NCI-H82 (cell line): ENCODE measurements at regions not wholly inside any gene's neighbourhood (a gene's known extent, or its start where the extent isn't known, plus 50 kb on each side); places are given as distances from the start of the nearest gene placed in this dataset.
A peak's percentile ranks its signal among the peaks of the same experiment; 100 is the strongest.

Experiments used
- DNase-seq: peaks from one replicate; lab custom pipeline; 2025; lab: John Stamatoyannopoulos, UW

DNA sequence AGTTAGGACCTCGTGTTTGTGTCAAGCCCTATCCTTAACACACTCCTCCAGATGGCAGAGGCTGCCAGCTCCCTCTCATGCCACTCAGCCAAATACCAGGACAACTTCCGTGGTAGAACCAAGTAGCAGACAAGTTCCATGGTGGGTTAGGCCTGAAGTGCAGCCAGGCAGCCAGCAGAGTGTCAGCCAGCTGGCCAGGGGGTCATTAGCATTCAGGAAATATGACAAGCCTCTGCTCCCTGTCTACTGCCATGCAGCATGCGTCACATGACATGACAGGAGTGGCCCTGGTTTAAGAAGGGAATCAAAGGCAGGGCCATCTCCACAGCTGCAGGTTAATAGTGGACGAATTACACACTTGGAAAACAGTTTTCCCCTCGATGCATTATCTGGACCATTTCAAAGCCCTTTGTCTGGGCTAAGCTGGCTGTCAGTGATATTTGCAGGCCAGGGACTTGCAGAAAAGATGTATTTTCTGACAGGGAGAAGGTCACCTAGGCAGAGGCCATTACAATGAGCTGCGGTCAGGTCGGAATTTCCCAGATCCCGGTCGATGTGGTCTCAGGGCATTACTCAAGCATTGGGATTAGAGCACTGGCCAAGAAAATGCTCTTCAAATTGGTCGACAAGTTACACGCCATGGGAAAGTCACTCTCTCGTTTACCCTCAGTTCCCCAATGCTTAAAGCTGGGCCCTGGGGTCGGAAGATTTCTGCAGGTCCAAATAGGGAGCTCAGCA is 461.7 kb upstream of the CADM1 start:
- peak; percentile 31 for DNase-seq

DNA sequence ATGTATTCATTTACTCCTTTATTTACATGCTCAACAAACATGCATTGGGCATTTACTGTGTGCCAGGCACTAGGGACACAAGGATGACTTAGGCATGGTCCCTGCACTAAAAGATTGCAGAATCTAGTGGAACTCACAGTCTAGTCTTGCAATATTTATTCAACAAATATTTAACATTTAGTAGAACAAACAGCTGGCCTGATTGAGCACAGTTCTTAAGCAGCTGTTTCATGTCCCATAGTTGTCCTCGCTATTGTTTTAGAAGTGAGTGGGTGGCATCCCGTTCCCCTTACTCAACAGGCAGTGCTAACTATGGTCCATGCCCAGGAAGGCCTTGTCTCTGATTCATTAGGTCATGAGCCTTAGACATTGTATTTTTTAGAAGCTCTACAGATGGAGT is 459.9 kb upstream of the CADM1 start:
- no peak for DNase-seq

DNA sequence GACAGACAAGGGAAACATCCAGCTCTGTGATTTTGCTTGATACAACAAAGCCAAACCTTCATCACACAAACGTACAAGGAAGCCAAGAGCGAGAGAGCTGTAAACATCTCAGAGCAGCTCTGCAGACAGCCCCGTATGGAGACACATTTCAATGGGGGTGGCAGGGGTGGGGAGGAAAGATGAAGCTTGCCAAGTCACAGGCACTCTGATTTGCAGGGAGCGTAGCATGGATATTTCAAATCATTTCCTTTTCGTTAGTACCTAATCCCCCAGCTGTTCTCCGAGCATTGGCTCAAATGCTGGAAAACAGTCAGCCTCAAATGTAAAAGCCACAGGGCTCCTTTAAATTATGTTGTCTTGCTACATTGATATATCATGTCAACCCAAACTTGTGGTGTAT is 458.9 kb upstream of the CADM1 start:
- DNase-seq: peak; percentile 69

- DNase-seq: peak; percentile 92
These were observed 457.2 kb upstream of the CADM1 start for GRCh38 chr11:115961159-115962003.

DNA sequence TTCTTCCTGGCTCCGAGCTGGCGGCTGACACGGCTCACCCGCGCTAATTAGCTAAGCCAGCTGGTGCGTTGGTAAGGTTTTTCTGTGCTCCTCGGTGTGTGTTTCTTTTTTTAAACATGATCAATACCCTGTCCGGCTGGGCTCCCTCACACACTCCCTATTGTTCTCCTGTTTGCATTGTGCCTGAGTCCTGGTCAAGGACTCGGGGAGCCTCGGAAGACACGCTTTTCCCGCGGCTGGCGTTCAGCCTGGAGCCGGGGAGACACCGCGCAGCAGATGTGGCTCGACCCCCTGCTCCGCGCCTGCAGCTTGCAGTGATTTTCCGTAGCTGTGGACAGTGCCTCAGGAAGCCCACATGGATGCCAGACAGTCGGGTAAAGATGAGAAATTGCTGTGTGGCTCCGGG is 454.9 kb upstream of the CADM1 start:
- peak; percentile 88 for DNase-seq

DNA sequence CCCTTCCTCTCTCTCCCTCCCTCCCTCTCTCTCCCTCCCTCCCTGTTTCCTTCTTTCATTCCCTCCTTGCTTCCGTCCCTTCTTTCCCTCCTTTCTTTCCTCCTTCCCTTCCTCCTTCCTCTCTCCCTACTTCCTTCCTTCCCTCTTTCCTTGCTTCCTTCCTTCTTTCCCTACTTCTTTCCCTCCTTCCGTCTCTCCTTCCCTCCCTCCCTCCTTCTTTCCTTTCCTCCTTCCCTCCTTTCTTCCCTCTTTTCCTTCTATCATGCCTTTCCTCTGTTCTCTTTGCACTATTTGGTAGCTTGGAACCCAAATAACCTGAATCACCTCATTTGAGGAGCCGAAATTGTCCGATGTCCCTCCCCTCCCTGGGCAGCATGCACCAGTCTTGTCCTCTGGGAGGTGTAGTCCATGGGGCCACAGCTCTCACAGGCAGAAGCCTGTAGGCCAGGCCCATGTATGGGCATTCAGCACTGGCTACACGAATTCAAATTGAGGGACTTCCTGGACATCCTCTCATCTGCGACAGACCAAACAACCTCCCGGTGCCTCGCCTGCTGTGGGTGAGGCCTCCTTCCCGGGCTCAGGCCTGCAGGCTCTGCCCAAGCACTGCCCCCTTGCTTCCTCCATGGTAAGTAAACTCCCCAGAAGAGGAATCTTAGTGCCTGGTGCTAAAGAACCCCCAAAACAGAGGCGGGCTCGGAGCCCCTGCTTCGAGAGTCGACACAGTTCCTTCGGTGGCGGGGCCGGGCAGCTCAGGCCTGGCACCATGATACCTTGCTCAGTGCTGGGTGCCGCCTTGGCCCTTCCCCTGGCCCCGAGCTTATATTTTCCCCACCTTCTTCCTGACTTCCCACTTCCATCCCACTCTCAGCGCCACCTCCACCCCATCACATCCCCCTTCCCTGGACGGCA is 454.1 kb upstream of the CADM1 start:
- DNase-seq: peak; percentile 73

- DNase-seq: no peak
These were observed 451.6 kb upstream of the CADM1 start for GRCh38 chr11:115955803-115956202.

GRCh38 chr11:115950660-115951059 is 446.4 kb upstream of the CADM1 start:
- DNase-seq: no peak

GRCh38 chr11:115944596-115944995 is 440.4 kb upstream of the CADM1 start:
- no peak for DNase-seq

DNA sequence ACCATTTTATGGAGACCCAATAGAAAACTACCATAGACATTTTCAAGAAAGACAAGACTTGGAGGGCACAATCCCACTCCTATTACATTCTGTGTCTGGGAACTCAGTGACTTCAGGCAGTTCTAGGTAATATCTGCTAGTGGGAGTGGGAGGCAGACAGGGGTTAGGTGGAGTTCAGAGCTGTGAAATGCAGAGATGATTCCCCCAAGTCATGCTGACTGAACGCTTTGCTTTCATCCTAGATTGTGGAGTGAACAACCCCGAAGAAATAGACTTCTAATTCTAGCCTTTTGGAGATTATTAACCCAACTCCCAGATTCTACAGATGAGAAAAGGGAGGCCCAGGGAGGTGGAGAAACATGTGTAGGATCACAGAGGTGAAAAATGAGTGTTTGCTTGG is 437.8 kb upstream of the CADM1 start:
- DNase-seq: no peak

GRCh38 chr11:115941481-115941993 is 437.3 kb upstream of the CADM1 start:
- no peak for DNase-seq

DNA sequence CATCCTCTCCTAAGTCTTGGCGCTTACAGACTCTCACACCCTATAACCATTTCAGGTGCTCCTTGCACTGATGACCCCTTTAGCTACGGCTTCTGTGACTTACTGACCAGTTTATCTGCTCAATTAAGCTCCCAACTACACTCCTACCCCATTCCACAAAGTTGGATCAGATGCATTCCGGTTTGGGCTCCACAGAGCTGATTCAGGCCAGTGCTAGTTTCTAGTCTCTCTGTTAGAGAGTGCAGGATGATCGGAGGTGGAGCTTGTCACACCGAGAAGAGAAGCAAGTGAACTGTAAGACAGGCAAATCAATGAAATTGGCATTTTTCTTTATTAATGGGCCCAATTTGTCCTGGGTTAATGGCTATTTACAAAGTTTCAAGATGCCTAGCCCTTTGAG is 436.8 kb upstream of the CADM1 start:
- no peak for DNase-seq

- DNase-seq: peak; percentile 62
These were observed 435.7 kb upstream of the CADM1 start for GRCh38 chr11:115939731-115940421.

DNA sequence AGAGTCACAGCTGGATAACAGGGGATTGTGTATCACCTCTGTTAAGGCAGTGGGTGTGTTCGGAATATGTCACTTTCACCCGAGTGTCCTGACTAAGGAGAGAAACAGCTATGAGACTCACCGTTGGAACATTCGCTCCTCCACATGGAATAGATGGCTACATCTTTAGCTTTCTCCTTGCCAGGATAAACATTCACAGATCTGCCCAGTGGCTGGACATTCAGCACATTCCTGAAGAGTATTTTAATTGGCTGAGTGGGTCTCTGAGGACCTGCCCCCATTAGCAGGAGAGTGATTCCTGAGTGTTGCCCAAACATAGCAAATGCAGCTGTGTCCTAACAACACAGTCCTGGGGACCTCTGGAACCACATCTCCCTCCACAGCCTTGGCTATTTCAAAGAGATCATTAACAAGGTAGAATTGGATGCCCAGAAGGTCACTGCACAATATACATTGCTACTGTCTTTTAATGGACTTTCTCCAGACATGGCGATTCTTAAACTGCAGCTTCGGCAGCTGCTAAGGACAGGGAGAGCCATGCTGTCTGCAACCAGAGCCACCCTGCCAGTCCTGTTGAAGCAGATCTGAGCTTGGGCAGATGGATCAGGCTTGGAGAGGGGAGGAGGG is 435.0 kb upstream of the CADM1 start:
- DNase-seq: no peak

- DNase-seq: peak; percentile 28
These were observed 429.3 kb upstream of the CADM1 start for GRCh38 chr11:115933564-115933963.

- DNase-seq: no peak
These were observed 427.4 kb upstream of the CADM1 start for GRCh38 chr11:115931548-115932083.

GRCh38 chr11:115930886-115931547 is 426.8 kb upstream of the CADM1 start:
- DNase-seq: no peak

GRCh38 chr11:115930291-115930690 is 426.1 kb upstream of the CADM1 start:
- no peak for DNase-seq

DNA sequence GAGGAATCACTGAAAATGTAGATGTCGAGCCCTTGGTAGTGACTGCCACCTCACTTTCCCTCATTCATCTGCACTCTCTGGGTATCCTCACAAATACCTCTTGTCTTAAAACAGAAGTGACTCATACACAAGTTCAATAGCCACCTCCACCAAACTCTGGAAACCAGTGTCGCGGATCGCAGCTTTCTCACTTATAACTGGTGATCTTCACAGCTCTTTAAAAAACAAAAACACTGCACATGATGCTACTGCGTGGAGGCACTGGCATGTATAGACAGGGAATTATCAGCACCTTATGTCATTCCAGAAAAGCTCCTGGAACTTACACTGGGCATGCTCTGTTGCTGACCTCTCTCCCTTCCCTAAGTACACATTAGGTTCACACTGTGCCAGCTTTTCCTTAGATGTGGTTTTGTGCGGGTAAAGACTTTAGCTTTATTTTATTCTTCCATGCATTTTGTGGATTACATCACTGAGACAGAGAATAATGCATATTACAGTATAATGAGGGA is 425.5 kb upstream of the CADM1 start:
- no peak for DNase-seq

DNA sequence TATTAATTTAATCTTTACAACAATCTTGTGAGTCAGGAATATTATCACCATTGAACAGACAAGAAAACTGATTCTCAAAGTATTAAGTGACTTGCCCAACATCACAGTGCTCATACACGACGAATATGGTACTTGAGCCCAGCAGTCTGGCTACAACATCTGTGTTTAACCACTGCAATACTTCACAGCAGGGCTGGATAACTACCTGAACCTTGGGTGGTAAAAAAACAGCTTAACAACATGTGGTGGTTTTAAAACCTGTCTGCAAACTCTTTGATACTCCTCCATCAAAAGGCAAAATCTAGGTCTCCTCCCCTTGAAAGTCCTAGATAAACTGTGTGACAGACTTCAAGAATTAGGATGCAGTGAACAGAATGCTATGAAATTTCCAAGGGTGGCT is 424.6 kb upstream of the CADM1 start:
- no peak for DNase-seq
